PC-9 (cell line): ENCODE measurements at regions not wholly inside any gene's neighbourhood (a gene's known extent, or its start where the extent isn't known, plus 50 kb on each side); places are given as distances from the start of the nearest gene placed in this dataset.

ENCODE experiments used
- BruUV-seq: library from RNA; stranded (reverse); fragments of 400-500 nt; replicated peaks from 2 replicates; lab custom pipeline; 2021; lab: Mats Ljungman, UMichigan
- CTCF ChIA-PET: fragments of 300-600 bp; sonication (Branson Sonifier 250); formaldehyde crosslinking; loops from one replicate; lab custom pipeline; 2022; ENCODE audit warnings: antibody characterized with exemption; lab: Charles Lee
- POLR2A ChIA-PET: fragments of 300-600 bp; sonication (Branson Sonifier 250); formaldehyde crosslinking; loops from one replicate; lab custom pipeline; 2022; ENCODE audit warnings: antibody characterized with exemption; ENCODE audit not compliant: unreplicated experiment; lab: Charles Lee
- DNase-seq, 2 experiments: peaks; one replicate each; pipeline versions ENCODE4 v3.0.0 to v3.0.0-alpha.2; 2015 to 2022; ENCODE audit warnings: mixed read lengths in 1 of 2
- H2AFZ ChIP-seq: fragments of 200-600 bp; sonication (generic); 2 replicates; pipeline ENCODE4 v1.8.1; 2017; ENCODE audit warnings: antibody characterized with exemption
- H3F3A ChIP-seq: fragments of 200-600 bp; sonication (generic); 2 replicates; pipeline ENCODE4 v1.8.1; 2017; ENCODE audit warnings: antibody characterized with exemption, mild to moderate bottlenecking, low read depth; ENCODE audit not compliant: insufficient read depth
- H3K27ac ChIP-seq: fragments of 200-600 bp; sonication (generic); 2 replicates; pipeline ENCODE4 v1.6.1; 2016; ENCODE audit warnings: mixed run types
- H3K27me3 ChIP-seq: fragments of 200-600 bp; sonication (generic); 2 replicates; pipeline ENCODE4 v1.6.1; 2016; ENCODE audit warnings: low read depth, mixed run types; ENCODE audit not compliant: insufficient read depth
- H3K36me3 ChIP-seq: fragments of 200-600 bp; sonication (generic); 2 replicates; pipeline ENCODE4 v1.6.1; 2016; ENCODE audit warnings: low read depth, mixed run types
- H3K4me1 ChIP-seq: fragments of 200-600 bp; sonication (generic); replicated peaks from 2 replicates; pipeline ENCODE4 v1.6.1; 2016; ENCODE audit warnings: mixed run types; ENCODE audit not compliant: insufficient read depth
- H3K4me2 ChIP-seq: fragments of 200-600 bp; sonication (generic); 2 replicates; pipeline ENCODE4 v1.6.1; 2017; ENCODE audit warnings: mixed run types
- H3K4me3 ChIP-seq: fragments of 200-600 bp; sonication (generic); 2 replicates; pipeline ENCODE4 v1.6.1; 2016; ENCODE audit warnings: mixed run types
- H3K79me2 ChIP-seq: fragments of 200-600 bp; sonication (generic); 2 replicates; pipeline ENCODE4 v1.6.1; 2017; ENCODE audit warnings: low read depth, mixed run types
- H3K9me2 ChIP-seq: fragments of 200-600 bp; sonication (generic); 2 replicates; pipeline ENCODE4 v1.8.1; 2017; ENCODE audit warnings: mild to moderate bottlenecking; ENCODE audit not compliant: insufficient read depth
- H3K9me3 ChIP-seq: fragments of 200-600 bp; sonication (generic); 2 replicates; pipeline ENCODE4 v1.8.1; 2016; ENCODE audit warnings: low read depth; ENCODE audit not compliant: insufficient read depth
- H4K20me1 ChIP-seq: fragments of 200-600 bp; sonication (generic); 2 replicates; pipeline ENCODE4 v1.8.1; 2017; ENCODE audit not compliant: insufficient read depth
- CTCF ChIP-seq: fragments of 200-600 bp; sonication (generic); conservative IDR thresholded peaks from 2 replicates; pipeline ENCODE4 v1.6.1; 2017; ENCODE audit warnings: mixed run types, antibody characterized with exemption, mild to moderate bottlenecking, moderate library complexity
- EZH2 ChIP-seq: fragments of 200-600 bp; sonication (generic); IDR thresholded peaks from 2 replicates; pipeline ENCODE4 v1.8.0; 2017; ENCODE audit warnings: antibody characterized with exemption, low read depth
- intact Hi-C: fragments of 100-400 bp; cut with micrococcal nuclease; formaldehyde crosslinking; loops from one replicate; pipeline ENCODE4 v1.10.0; 2022; ENCODE audit not compliant: unreplicated experiment

GRCh38 chr10:61135276-61135721 is 191.3 kb upstream of the RHOBTB1 start:
- Histone ChIP-seq H3K4me1 (0 out of 2 replicates have a peak, but pooled peaks cover under 1% of the 10 kb centered on the region), H4K20me1 (no peaks in the 10 kb centered on the region), H3F3A (no peaks in the 10 kb centered on the region), H3K4me2 (no peak overlapping the region), H2AFZ (0 out of 2 replicates have a peak overlapping the region, but pooled peaks have one; percentile 24), H3K9me2 (no peaks in the 10 kb centered on the region), H3K4me3 (no peak overlapping the region), H3K27ac (no peak overlapping the region), H3K27me3 (no peaks in the 10 kb centered on the region), H3K36me3 (no peaks in the 10 kb centered on the region), H3K79me2 (no peaks in the 10 kb centered on the region), H3K9me3 (no peaks in the 10 kb centered on the region)
- DNase-seq, result no peak
- BruUV-seq, result no TSS peak
- ChIA-PET POLR2A (no interaction called here), CTCF (no interaction called here)
- no peak for TF ChIP-seq EZH2
- no peak for TF ChIP-seq CTCF
- intact Hi-C loops, result loop anchor here (10.0 kb wide), 1 partner anchor 110 kb away; no protein-coding TSS in a partner anchor

GRCh38 chr10:61130366-61130765 is 186.4 kb upstream of the RHOBTB1 start:
- CTCF ChIA-PET, result no interaction called here
- TF ChIP-seq EZH2, result no peak
- TF ChIP-seq CTCF, result no peak
- no peaks in the 10 kb centered on the region for H3K9me2 ChIP-seq
- POLR2A ChIA-PET, result no interaction called here
- no peaks in the 10 kb centered on the region for H3K9me3 ChIP-seq
- H3K4me3 ChIP-seq, result no peak overlapping the region
- no peaks in the 10 kb centered on the region for H4K20me1 ChIP-seq
- H3K27ac ChIP-seq, result no peak overlapping the region
- intact Hi-C loops, result loop anchor here (10.0 kb wide), 1 partner anchor 106 kb away; no protein-coding TSS in a partner anchor
- no peaks in the 10 kb centered on the region for H3K27me3 ChIP-seq
- BruUV-seq, result no TSS peak
- no peaks in the 10 kb centered on the region for H3F3A ChIP-seq
- peak in 1 of 2 experiments; percentile 48 for DNase-seq
- no peak overlapping the region for H3K4me2 ChIP-seq
- H3K36me3 ChIP-seq, result no peaks in the 10 kb centered on the region
- H2AFZ ChIP-seq, result peak overlapping the region; percentile 11; the same call in 1 of the 2 replicates
- H3K4me1 ChIP-seq, result 0 out of 2 replicates have a peak, but pooled peaks cover 6% of the 10 kb centered on the region
- H3K79me2 ChIP-seq, result no peaks in the 10 kb centered on the region

DNA sequence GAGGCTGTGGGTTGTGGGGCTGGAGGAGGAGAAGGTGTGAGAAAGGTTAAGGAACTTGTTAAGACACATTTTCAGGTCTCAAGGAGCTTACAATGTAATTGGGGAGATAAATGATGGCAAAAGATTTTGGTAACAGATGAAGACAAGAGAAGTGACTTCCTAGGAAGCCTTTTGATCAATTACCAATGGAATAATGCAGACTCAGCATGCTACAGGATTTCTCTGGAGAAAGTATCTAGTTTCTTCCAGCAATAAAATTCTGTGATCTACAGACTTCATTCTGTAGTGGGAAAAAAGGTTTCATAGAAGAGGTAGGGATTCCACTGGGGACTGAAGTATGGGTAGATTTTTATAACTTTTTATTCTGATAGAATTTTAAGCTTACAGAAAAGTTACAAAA is 184.2 kb upstream of the RHOBTB1 start:
- H3K9me3 ChIP-seq, result no peaks in the 10 kb centered on the region
- no peak overlapping the region for H3K4me3 ChIP-seq
- H3F3A ChIP-seq, result no peaks in the 10 kb centered on the region
- no peaks in the 10 kb centered on the region for H3K27me3 ChIP-seq
- H3K79me2 ChIP-seq, result no peaks in the 10 kb centered on the region
- H3K36me3 ChIP-seq, result no peaks in the 10 kb centered on the region
- H3K9me2 ChIP-seq, result no peaks in the 10 kb centered on the region
- 0 out of 2 replicates have a peak, but pooled peaks cover 6% of the 10 kb centered on the region for H3K4me1 ChIP-seq
- TF ChIP-seq EZH2 (no peak), CTCF (no peak)
- CTCF ChIA-PET, result no interaction called here
- no peak overlapping the region for H3K27ac ChIP-seq
- BruUV-seq, result no TSS peak
- POLR2A ChIA-PET, result no interaction called here
- H2AFZ ChIP-seq, result no peak overlapping the region
- intact Hi-C loops, result no loop called here
- DNase-seq, result no peak
- H3K4me2 ChIP-seq, result no peak overlapping the region
- H4K20me1 ChIP-seq, result no peaks in the 10 kb centered on the region
